ENCODE measurements at regions not wholly inside any gene's neighbourhood (a gene's known extent, or its start where the extent isn't known, plus 50 kb on each side); places are given as distances from the start of the nearest gene placed in this dataset.
"Not testable (repeated sequence)": the region's sequence is repeated elsewhere in the genome, so short reads cannot be mapped to it uniquely, and the experiment has no call there.

- H3K4me3 ChIP-seq (ENCODE audit: low read depth, low read length): no peak overlapping the region
- TF ChIP-seq CTCF (IDR thresholded peaks at IDR 0.05; ENCODE audit: borderline replicate concordance, insufficient read depth, low read depth, low read length): no peak
These were observed 962.6 kb downstream of the AACS start for GRCh38 chr12:126027825-126028224.

- no peak overlapping the region for H3K4me3 ChIP-seq (ENCODE audit: low read depth, low read length)
- TF ChIP-seq CTCF (IDR thresholded peaks at IDR 0.05; ENCODE audit: borderline replicate concordance, insufficient read depth, low read depth, low read length): no peak
These were observed 965.3 kb downstream of the AACS start for GRCh38 chr12:126030573-126030972.

- no peak overlapping the region for H3K4me3 ChIP-seq (ENCODE audit: low read depth, low read length)
- no peak for TF ChIP-seq CTCF (IDR thresholded peaks at IDR 0.05; ENCODE audit: borderline replicate concordance, insufficient read depth, low read depth, low read length)
These were observed 968.5 kb downstream of the AACS start for GRCh38 chr12:126033751-126034150.

GRCh38 chr12:126036348-126036747 lies 971.1 kb downstream of the AACS start:
- no peak overlapping the region for H3K4me3 ChIP-seq (ENCODE audit: low read depth, low read length)
- no peak for TF ChIP-seq CTCF (IDR thresholded peaks at IDR 0.05; ENCODE audit: borderline replicate concordance, insufficient read depth, low read depth, low read length)

- no peak overlapping the region for H3K4me3 ChIP-seq (ENCODE audit: low read depth, low read length)
- TF ChIP-seq CTCF (IDR thresholded peaks at IDR 0.05; ENCODE audit: borderline replicate concordance, insufficient read depth, low read depth, low read length): no peak
These were observed 973.2 kb downstream of the AACS start for GRCh38 chr12:126038434-126038833.

GRCh38 chr12:126040307-126040706 lies 975.1 kb downstream of the AACS start:
- no peak for TF ChIP-seq CTCF (IDR thresholded peaks at IDR 0.05; ENCODE audit: borderline replicate concordance, insufficient read depth, low read depth, low read length)
- H3K4me3 ChIP-seq (ENCODE audit: low read depth, low read length): no peak overlapping the region

- TF ChIP-seq CTCF (IDR thresholded peaks at IDR 0.05; ENCODE audit: borderline replicate concordance, insufficient read depth, low read depth, low read length): no peak
- H3K4me3 ChIP-seq (ENCODE audit: low read depth, low read length): no peak overlapping the region
These were observed 977.1 kb downstream of the AACS start for GRCh38 chr12:126042286-126042685.

- not testable (repeated sequence) for H3K4me3 ChIP-seq (ENCODE audit: low read depth, low read length)
These were observed 984.3 kb downstream of the AACS start for GRCh38 chr12:126049501-126049900.

Measured in GM12875 (cell line).